A673 (cell line): ENCODE measurements at regions not wholly inside any gene's neighbourhood (a gene's known extent, or its start where the extent isn't known, plus 50 kb on each side); places are given as distances from the start of the nearest gene placed in this dataset.

Source experiments
- BruUV-seq: library from RNA; stranded (reverse); fragments of 400-500 nt; replicated peaks from 2 replicates; lab custom pipeline; 2021; lab: Mats Ljungman, UMichigan
- CTCF ChIA-PET: fragments of 300-600 bp; sonication (Branson Sonifier 250); formaldehyde crosslinking; loops from one replicate; lab custom pipeline; 2022; ENCODE audit warnings: antibody characterized with exemption; lab: Charles Lee
- POLR2A ChIA-PET: fragments of 300-600 bp; sonication (Branson Sonifier 250); formaldehyde crosslinking; loops from one replicate; lab custom pipeline; 2022; ENCODE audit warnings: antibody characterized with exemption; ENCODE audit not compliant: low non-redundant PET; lab: Charles Lee
- DNase-seq: peaks from one replicate; pipeline ENCODE4 v3.0.0-alpha.2; 2015; ENCODE audit warnings: low spot score
- H3K27ac ChIP-seq: fragments of 200-600 bp; sonication (generic); 2 replicates; pipeline ENCODE4 v1.5.1; 2016; ENCODE audit warnings: mixed run types, low read depth, mild to moderate bottlenecking, mixed read lengths, antibody characterized with exemption, low read length; ENCODE audit not compliant: poor library complexity, severe bottlenecking
- H3K27me3 ChIP-seq: fragments of 200-600 bp; sonication (generic); replicated peaks from 2 replicates; pipeline ENCODE4 v1.6.1; 2017; ENCODE audit warnings: mixed run types, low read depth, mild to moderate bottlenecking, mixed read lengths, antibody characterized with exemption, low read length; ENCODE audit not compliant: insufficient read depth, poor library complexity
- H3K36me3 ChIP-seq: fragments of 200-600 bp; sonication (generic); 2 replicates; pipeline ENCODE4 v1.6.1; 2016; ENCODE audit warnings: mixed run types, mild to moderate bottlenecking, mixed read lengths, antibody characterized with exemption, low read length; ENCODE audit not compliant: insufficient read depth, poor library complexity, severe bottlenecking
- H3K4me1 ChIP-seq: fragments of 200-600 bp; sonication (generic); 2 replicates; pipeline ENCODE4 v1.6.1; 2017; ENCODE audit warnings: mixed run types, mild to moderate bottlenecking, mixed read lengths, antibody characterized with exemption, low read length; ENCODE audit not compliant: insufficient read depth, poor library complexity, severe bottlenecking
- H3K4me3 ChIP-seq: fragments of 200-600 bp; sonication (generic); 2 replicates; pipeline ENCODE4 v1.5.1; 2016; ENCODE audit warnings: low read depth, mixed run types, mild to moderate bottlenecking, mixed read lengths, low read length; ENCODE audit not compliant: poor library complexity, severe bottlenecking
- H3K9me3 ChIP-seq: fragments of 200-600 bp; sonication (generic); 2 replicates; pipeline ENCODE4 v1.6.1; 2016; ENCODE audit warnings: mixed run types, low read depth, mild to moderate bottlenecking, mixed read lengths, antibody characterized with exemption, low read length; ENCODE audit not compliant: poor library complexity, severe bottlenecking
- EZH2 ChIP-seq: fragments of 200-600 bp; sonication (generic); IDR thresholded peaks from 2 replicates; pipeline ENCODE4 v1.6.1; 2017; ENCODE audit warnings: borderline replicate concordance, low read depth, mild to moderate bottlenecking, mixed read lengths, antibody characterized with exemption, low read length; ENCODE audit not compliant: poor library complexity, severe bottlenecking
- intact Hi-C: fragments of 100-400 bp; cut with micrococcal nuclease; formaldehyde crosslinking; loops from one replicate; pipeline ENCODE4 v1.10.0; 2022; ENCODE audit not compliant: unreplicated experiment
- TF ChIP-seq, protein P1 (sequence below): fragments of 300-800, 200-600 bp; sonication (generic); conservative IDR thresholded peaks from 2 replicates; pipeline ENCODE4 v1.5.1; 2017; ENCODE audit warnings: low read depth, mild to moderate bottlenecking, antibody characterized with exemption, low read length, moderate library complexity, mixed read lengths

DNA sequence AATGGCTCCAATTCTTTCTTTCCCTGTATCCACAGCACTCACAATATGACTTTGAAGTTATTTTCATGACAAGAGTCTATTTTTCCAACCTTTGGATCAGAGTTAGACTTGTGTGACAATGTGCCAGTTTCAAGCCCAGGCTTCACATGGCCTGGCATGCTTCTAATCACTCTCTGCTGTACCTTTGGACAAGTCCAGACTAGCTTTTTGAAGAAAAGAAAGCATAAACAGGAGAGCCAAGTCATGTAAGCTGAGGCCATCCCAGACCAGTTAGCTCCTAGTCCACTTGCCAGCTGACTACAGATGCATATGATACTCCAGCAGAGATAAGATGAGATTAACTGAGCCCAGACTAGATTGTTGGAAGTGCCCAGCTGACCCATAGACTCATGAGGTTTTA lies 513.6 kb upstream of the C9orf72 start:
- H3K36me3 ChIP-seq = no peaks in the 10 kb centered on the region
- no peaks in the 10 kb centered on the region for H3K27me3 ChIP-seq
- intact Hi-C loops = no loop called here
- BruUV-seq = no TSS peak
- no peaks in the 10 kb centered on the region for H3K4me1 ChIP-seq
- no peak for DNase-seq
- no peaks in the 10 kb centered on the region for H3K9me3 ChIP-seq
- H3K27ac ChIP-seq = no peak overlapping the region
- CTCF ChIA-PET = no interaction called here
- H3K4me3 ChIP-seq = no peak overlapping the region
- POLR2A ChIA-PET = no interaction called here
- no peak for TF ChIP-seq EZH2
- TF ChIP-seq, protein P1, sequence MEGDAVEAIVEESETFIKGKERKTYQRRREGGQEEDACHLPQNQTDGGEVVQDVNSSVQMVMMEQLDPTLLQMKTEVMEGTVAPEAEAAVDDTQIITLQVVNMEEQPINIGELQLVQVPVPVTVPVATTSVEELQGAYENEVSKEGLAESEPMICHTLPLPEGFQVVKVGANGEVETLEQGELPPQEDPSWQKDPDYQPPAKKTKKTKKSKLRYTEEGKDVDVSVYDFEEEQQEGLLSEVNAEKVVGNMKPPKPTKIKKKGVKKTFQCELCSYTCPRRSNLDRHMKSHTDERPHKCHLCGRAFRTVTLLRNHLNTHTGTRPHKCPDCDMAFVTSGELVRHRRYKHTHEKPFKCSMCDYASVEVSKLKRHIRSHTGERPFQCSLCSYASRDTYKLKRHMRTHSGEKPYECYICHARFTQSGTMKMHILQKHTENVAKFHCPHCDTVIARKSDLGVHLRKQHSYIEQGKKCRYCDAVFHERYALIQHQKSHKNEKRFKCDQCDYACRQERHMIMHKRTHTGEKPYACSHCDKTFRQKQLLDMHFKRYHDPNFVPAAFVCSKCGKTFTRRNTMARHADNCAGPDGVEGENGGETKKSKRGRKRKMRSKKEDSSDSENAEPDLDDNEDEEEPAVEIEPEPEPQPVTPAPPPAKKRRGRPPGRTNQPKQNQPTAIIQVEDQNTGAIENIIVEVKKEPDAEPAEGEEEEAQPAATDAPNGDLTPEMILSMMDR = no peak

DNA sequence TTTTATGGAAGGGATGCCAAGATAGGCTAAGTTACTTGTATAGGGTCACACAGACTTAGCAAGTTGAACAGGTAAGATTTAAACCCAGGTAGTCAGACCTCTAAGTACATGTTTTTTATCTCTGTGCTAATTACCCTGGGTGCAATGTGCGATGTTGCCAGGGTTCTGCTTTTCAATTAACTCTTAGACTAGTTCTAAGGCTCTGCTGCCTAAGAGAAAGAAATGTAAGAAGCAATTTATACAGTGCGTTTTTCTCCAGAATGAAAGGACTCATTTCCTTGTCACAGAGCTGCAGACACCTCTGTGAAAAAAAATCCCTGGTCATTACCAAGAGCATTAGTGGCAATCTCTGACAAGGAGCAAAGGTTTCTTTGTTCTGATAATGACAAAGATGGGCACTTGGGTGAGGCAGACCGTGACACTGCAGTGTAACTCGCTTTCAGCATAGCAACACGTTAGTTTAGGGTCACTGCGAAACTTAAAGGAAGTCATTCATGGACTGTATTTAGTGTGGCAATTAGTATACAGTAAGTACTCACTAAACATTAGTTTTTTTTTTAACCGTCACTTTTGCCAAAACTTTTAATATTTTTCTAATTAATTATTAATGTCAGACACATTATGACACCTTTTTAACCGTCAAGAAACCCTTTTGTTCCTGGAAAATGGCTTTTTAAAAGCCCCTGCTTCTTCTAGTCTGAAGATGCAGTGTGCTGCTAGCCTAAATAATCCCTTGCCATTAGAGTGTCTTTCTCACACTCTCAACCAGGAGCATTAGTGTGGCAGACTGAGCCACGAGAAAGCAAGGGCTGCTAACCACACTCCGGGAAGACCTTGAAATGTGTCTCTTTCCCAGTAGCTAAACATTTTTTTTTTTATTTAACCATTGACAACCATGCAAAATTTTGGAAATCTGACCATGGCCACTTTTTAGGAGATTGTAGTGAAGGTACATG lies 520.0 kb upstream of the C9orf72 start:
- CTCF ChIA-PET = no interaction called here
- H3K4me1 ChIP-seq = no peaks in the 10 kb centered on the region
- H3K36me3 ChIP-seq = no peaks in the 10 kb centered on the region
- no peak overlapping the region for H3K4me3 ChIP-seq
- POLR2A ChIA-PET = no interaction called here
- no TSS peak for BruUV-seq
- intact Hi-C loops = no loop called here
- H3K27ac ChIP-seq = no peak overlapping the region
- H3K27me3 ChIP-seq = no peaks in the 10 kb centered on the region
- TF ChIP-seq EZH2 = no peak
- TF ChIP-seq, protein P1 = no peak
- DNase-seq = no peak
- H3K9me3 ChIP-seq = no peaks in the 10 kb centered on the region

DNA sequence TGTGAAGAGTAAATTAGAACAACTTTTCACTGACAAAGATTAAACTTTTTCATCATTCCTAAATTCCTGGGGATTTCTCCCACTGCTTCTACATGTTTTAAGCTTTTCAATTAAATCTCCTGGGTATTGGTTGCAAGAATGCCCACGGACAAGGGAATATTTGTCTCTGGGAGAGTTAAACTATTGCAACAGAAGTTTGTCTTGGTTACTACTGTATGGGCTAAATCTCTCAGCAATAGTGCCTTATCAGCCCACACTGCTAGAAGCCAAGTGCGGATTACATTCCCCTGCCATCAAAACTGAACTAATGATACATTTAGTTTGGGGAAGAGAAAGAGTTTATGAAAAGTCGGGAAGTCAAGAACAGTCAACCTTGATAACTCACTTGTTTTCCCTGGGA lies 528.2 kb upstream of the C9orf72 start:
- H3K4me1 ChIP-seq = no peaks in the 10 kb centered on the region
- TF ChIP-seq, protein P1 = no peak
- no peak for TF ChIP-seq EZH2
- POLR2A ChIA-PET = interaction anchor here (0.7 kb wide), 1 partner anchor 22 kb away, joined by 3 read pairs; no protein-coding TSS in a partner anchor
- H3K27me3 ChIP-seq = no peaks in the 10 kb centered on the region
- no peaks in the 10 kb centered on the region for H3K9me3 ChIP-seq
- H3K27ac ChIP-seq = no peak overlapping the region
- BruUV-seq = no TSS peak
- H3K4me3 ChIP-seq = no peak overlapping the region
- DNase-seq = no peak
- CTCF ChIA-PET = no interaction called here
- intact Hi-C loops = no loop called here
- H3K36me3 ChIP-seq = no peaks in the 10 kb centered on the region
